CD14-positive monocyte (primary cell): ENCODE measurements at regions not wholly inside any gene's neighbourhood (a gene's known extent, or its start where the extent isn't known, plus 50 kb on each side); places are given as distances from the start of the nearest gene placed in this dataset.

Experiments used
- DNase-seq, 3 donors: peaks; one replicate each; pipeline ENCODE4 v3.0.0-alpha.2; 2011 to 2022
- H2AFZ ChIP-seq: 2 replicates; pipeline ENCODE4 v1.6.0; 2012; ENCODE audit warnings: mild to moderate bottlenecking, low read depth, low read length, inconsistent platforms; ENCODE audit not compliant: insufficient read depth, poor library complexity, severe bottlenecking
- H3K27ac ChIP-seq, 2 donors: 1 replicate in 1 of 2; 2 replicates in 1 of 2; pipeline ENCODE4 v1.5.1; 2012 to 2013; ENCODE audit warnings: low read length in 2 of 2, control low read depth in 1 of 2, inconsistent platforms in 1 of 2, low read depth in 1 of 2, mild to moderate bottlenecking in 1 of 2
- H3K27me3 ChIP-seq, 2 donors: one replicate each; pipeline versions ENCODE4 v1.6.0 to v1.6.1; 2011 to 2013; ENCODE audit warnings: low read length in 2 of 2; ENCODE audit not compliant: control insufficient read depth in 2 of 2, insufficient read depth in 2 of 2
- H3K36me3 ChIP-seq, 2 donors: replicated peaks in 1 of 2; 1 replicate in 1 of 2; 2 replicates in 1 of 2; pipeline versions ENCODE4 v1.5.1 to v1.6.1; 2012 to 2013; ENCODE audit warnings: low read length in 2 of 2, control low read depth in 1 of 2, inconsistent platforms in 1 of 2, mild to moderate bottlenecking in 1 of 2; ENCODE audit not compliant: insufficient read depth in 2 of 2, control insufficient read depth in 1 of 2
- H3K4me1 ChIP-seq, 2 donors: 1 replicate in 1 of 2; 2 replicates in 1 of 2; pipeline versions ENCODE4 v1.5.1 to v1.6.1; 2012 to 2013; ENCODE audit warnings: low read length in 2 of 2, control low read depth in 1 of 2, inconsistent platforms in 1 of 2, mild to moderate bottlenecking in 1 of 2, moderate library complexity in 1 of 2; ENCODE audit not compliant: insufficient read depth in 2 of 2, control insufficient read depth in 1 of 2
- H3K4me2 ChIP-seq: replicated peaks from 2 replicates; pipeline ENCODE3; 2012; ENCODE audit warnings: low read length, moderate library complexity, mild to moderate bottlenecking; ENCODE audit not compliant: poor library complexity, severe bottlenecking; ENCODE audit errors: extremely low read depth
- H3K4me3 ChIP-seq, 3 experiments: fragments of 200-600 bp in 1 of 3; sonication (generic) in 1 of 3; replicated peaks in 1 of 3; 1 replicate in 2 of 3; 2 replicates in 1 of 3; pipeline ENCODE4 v1.5.1; 2011 to 2013; ENCODE audit warnings: low read length in 3 of 3, mild to moderate bottlenecking in 3 of 3, control low read depth in 2 of 3, low read depth in 2 of 3, inconsistent platforms in 1 of 3, moderate library complexity in 1 of 3
- H3K79me2 ChIP-seq: 2 replicates; pipeline ENCODE4 v1.6.0; 2012; ENCODE audit warnings: mild to moderate bottlenecking, control low read depth, inconsistent platforms, low read length, moderate library complexity; ENCODE audit not compliant: insufficient read depth
- H3K9ac ChIP-seq: 2 replicates; pipeline ENCODE4 v1.6.0; 2017; ENCODE audit warnings: low read length, mild to moderate bottlenecking; ENCODE audit not compliant: insufficient read depth, poor library complexity, severe bottlenecking
- H3K9me3 ChIP-seq, 2 donors: replicated peaks in 1 of 2; 1 replicate in 1 of 2; 2 replicates in 1 of 2; pipeline versions ENCODE4 v1.5.1 to v1.6.1; 2012 to 2013; ENCODE audit warnings: low read length in 2 of 2, control low read depth in 1 of 2; ENCODE audit not compliant: control insufficient read depth in 1 of 2, insufficient read depth in 1 of 2
- H4K20me1 ChIP-seq: 2 replicates; pipeline ENCODE4 v1.6.0; 2012; ENCODE audit warnings: mild to moderate bottlenecking, low read length, control low read depth, moderate library complexity; ENCODE audit not compliant: insufficient read depth
- H3K27ac Mint-ChIP-seq, 7 donors: one replicate each; pipeline ENCODE4 v1.8.0; 2020; ENCODE audit warnings: mild to moderate bottlenecking in 7 of 7, mixed read lengths in 7 of 7, moderate library complexity in 6 of 7, inconsistent platforms in 2 of 7
- H3K27me3 Mint-ChIP-seq, 3 donors: one replicate each; pipeline ENCODE4 v1.8.0; 2021 to 2022; ENCODE audit warnings: low read depth in 3 of 3, mild to moderate bottlenecking in 3 of 3, mixed read lengths in 3 of 3, moderate library complexity in 3 of 3, inconsistent platforms in 1 of 3
- H3K36me3 Mint-ChIP-seq, 2 donors: one replicate each; pipeline ENCODE4 v1.8.0; 2020; ENCODE audit warnings: mixed read lengths in 2 of 2, inconsistent platforms in 1 of 2, mild to moderate bottlenecking in 1 of 2
- H3K4me1 Mint-ChIP-seq: one replicate; pipeline ENCODE4 v1.8.0; 2020; ENCODE audit warnings: mild to moderate bottlenecking, mixed read lengths
- H3K4me3 Mint-ChIP-seq, 2 donors: one replicate each; pipeline ENCODE4 v1.8.0; 2020; ENCODE audit warnings: mild to moderate bottlenecking in 2 of 2, mixed read lengths in 2 of 2, moderate library complexity in 1 of 2
- H3K9me3 Mint-ChIP-seq, 7 donors: one replicate each; pipeline ENCODE4 v1.8.0; 2020 to 2022; ENCODE audit warnings: mixed read lengths in 7 of 7, mild to moderate bottlenecking in 6 of 7, moderate library complexity in 6 of 7, inconsistent platforms in 2 of 7
- WGBS: methylation state at CpG from one replicate; pipeline ENCODE4 v1.1.5; 2013; ENCODE audit warnings: missing lambda C conversion rate; ENCODE audit not compliant: insufficient coverage; 5-methylcytosine and 5-hydroxymethylcytosine counted together
- intact Hi-C, 2 donors: fragments of 100-400 bp; cut with micrococcal nuclease; formaldehyde crosslinking; loops; one replicate each; pipeline versions ENCODE4 v1.15.0 to v1.15.1; 2023
- TF ChIP-seq, protein P1 (sequence below): fragments of 200-600 bp; IDR thresholded peaks from one replicate; pipeline ENCODE4 v1.8.0; 2022; ENCODE audit warnings: antibody characterized with exemption, mild to moderate bottlenecking

GRCh38 chr12:89877136-89877535 lies 168.5 kb upstream of the ATP2B1 start:
- DNase-seq, result no peak
- Histone ChIP-seq H3K4me3 (no peak overlapping the region), H2AFZ (no peak overlapping the region), H3K9me3 (no peaks in the 10 kb centered on the region), H3K79me2 (no peaks in the 10 kb centered on the region), H3K9ac (no peak overlapping the region), H3K27me3 (no peaks in the 10 kb centered on the region), H4K20me1 (no peaks in the 10 kb centered on the region), H3K36me3 (no peaks in the 10 kb centered on the region), H3K4me2 (no peak overlapping the region), H3K27ac (no peak overlapping the region), H3K4me1 (peaks cover 16 to 42% of the 10 kb centered on the region in 2 donors)
- Mint-ChIP-seq H3K27ac (no peak overlapping the region), H3K4me1 (peaks cover 36% of the 10 kb centered on the region), H3K9me3 (peaks cover 0 to 3% (median 0%) of the 10 kb centered on the region in 7 donors), H3K27me3 (no peaks in the 10 kb centered on the region), H3K4me3 (no peak overlapping the region), H3K36me3 (no peaks in the 10 kb centered on the region)
- no CpG with 5 or more reads among the region's 3 CpGs for WGBS
- TF ChIP-seq, protein P1, sequence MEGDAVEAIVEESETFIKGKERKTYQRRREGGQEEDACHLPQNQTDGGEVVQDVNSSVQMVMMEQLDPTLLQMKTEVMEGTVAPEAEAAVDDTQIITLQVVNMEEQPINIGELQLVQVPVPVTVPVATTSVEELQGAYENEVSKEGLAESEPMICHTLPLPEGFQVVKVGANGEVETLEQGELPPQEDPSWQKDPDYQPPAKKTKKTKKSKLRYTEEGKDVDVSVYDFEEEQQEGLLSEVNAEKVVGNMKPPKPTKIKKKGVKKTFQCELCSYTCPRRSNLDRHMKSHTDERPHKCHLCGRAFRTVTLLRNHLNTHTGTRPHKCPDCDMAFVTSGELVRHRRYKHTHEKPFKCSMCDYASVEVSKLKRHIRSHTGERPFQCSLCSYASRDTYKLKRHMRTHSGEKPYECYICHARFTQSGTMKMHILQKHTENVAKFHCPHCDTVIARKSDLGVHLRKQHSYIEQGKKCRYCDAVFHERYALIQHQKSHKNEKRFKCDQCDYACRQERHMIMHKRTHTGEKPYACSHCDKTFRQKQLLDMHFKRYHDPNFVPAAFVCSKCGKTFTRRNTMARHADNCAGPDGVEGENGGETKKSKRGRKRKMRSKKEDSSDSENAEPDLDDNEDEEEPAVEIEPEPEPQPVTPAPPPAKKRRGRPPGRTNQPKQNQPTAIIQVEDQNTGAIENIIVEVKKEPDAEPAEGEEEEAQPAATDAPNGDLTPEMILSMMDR, result no peak
- intact Hi-C loops, result no loop called here

DNA sequence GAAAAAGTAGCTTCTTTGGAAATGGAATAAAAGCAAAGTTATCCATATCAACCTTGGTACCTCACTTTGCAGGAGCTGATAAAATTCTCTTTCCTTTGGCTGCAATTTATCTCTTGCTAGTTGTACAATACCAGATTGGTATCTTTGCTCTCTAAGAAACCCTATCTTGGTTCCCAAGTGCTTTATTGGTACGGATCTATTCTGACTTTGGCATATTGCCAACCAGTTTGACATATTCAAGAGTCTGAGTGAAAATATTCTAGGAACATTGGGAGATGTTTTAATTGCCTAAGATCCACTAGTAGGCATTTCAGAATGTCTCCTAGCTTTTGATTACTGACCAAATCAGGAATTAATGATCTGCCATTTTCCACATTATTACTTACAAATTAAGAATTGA lies 167.2 kb upstream of the ATP2B1 start:
- H3K36me3 ChIP-seq, result no peaks in the 10 kb centered on the region
- H3K27ac ChIP-seq, result no peak overlapping the region
- no peak overlapping the region for H2AFZ ChIP-seq
- H3K27me3 ChIP-seq, result no peaks in the 10 kb centered on the region
- H3K4me2 ChIP-seq, result no peak overlapping the region
- peaks cover 6 to 30% of the 10 kb centered on the region in 2 donors for H3K4me1 ChIP-seq
- H4K20me1 ChIP-seq, result no peaks in the 10 kb centered on the region
- no peak overlapping the region for H3K9ac ChIP-seq
- intact Hi-C loops, result no loop called here
- no peak for DNase-seq
- no peaks in the 10 kb centered on the region for H3K27me3 Mint-ChIP-seq
- no peaks in the 10 kb centered on the region for H3K79me2 ChIP-seq
- no peak overlapping the region for H3K4me3 Mint-ChIP-seq
- peaks cover 23% of the 10 kb centered on the region for H3K4me1 Mint-ChIP-seq
- H3K9me3 Mint-ChIP-seq, result peaks cover 2 to 9% (median 6%) of the 10 kb centered on the region in 7 donors
- no peak overlapping the region for H3K27ac Mint-ChIP-seq
- H3K9me3 ChIP-seq, result peaks cover 4 to 7% of the 10 kb centered on the region in 2 donors
- no peaks in the 10 kb centered on the region for H3K36me3 Mint-ChIP-seq
- H3K4me3 ChIP-seq, result no peak overlapping the region
- WGBS, result 80% methylated on average over 1 of the region's 1 CpG
- TF ChIP-seq, protein P1, result no peak
